Cardiac muscle cell (in vitro differentiated cells and primary cell): ENCODE measurements at regions not wholly inside any gene's neighbourhood (a gene's known extent, or its start where the extent isn't known, plus 50 kb on each side); places are given as distances from the start of the nearest gene placed in this dataset.

Source experiments
- DNase-seq, 2 donors: peaks; one replicate each; pipeline versions ENCODE4 v3.0.0 to v3.0.0-alpha.2; 2010 to 2017; ENCODE audit warnings: low read depth in 1 of 2, low spot score in 1 of 2
- H3K27ac ChIP-seq: fragments of 200-600 bp; sonication (generic); 2 replicates; pipeline ENCODE4 v1.5.1; 2016
- H3K27me3 ChIP-seq: fragments of 200-600 bp; sonication (generic); 2 replicates; pipeline ENCODE4 v1.6.0; 2016; ENCODE audit warnings: control low read depth
- H3K36me3 ChIP-seq: fragments of 200-600 bp; sonication (generic); 2 replicates; pipeline ENCODE4 v1.5.1; 2016; ENCODE audit warnings: control low read depth
- H3K4me1 ChIP-seq: fragments of 200-600 bp; sonication (generic); 2 replicates; pipeline ENCODE4 v1.8.1; 2017; ENCODE audit warnings: low read depth, mild to moderate bottlenecking, mixed run types
- H3K4me3 ChIP-seq: fragments of 200-600 bp; sonication (generic); 2 replicates; pipeline ENCODE4 v1.5.1; 2016; ENCODE audit warnings: mild to moderate bottlenecking
- H3K9me3 ChIP-seq: fragments of 200-600 bp; sonication (generic); 2 replicates; pipeline ENCODE4 v1.5.1; 2017; ENCODE audit warnings: low read depth, mild to moderate bottlenecking, control low read depth
- CTCF ChIP-seq: IDR thresholded peaks from 2 replicates; pipeline ENCODE4 v1.5.1; 2012; ENCODE audit warnings: low read depth, mild to moderate bottlenecking, low read length

GRCh38 chr13:56713656-56714055 is 427.1 kb upstream of the PRR20A start:
- Histone ChIP-seq H3K4me1 (no peaks in the 10 kb centered on the region), H3K27ac (no peak overlapping the region), H3K27me3 (no peaks in the 10 kb centered on the region), H3K9me3 (no peaks in the 10 kb centered on the region), H3K4me3 (no peak overlapping the region), H3K36me3 (no peaks in the 10 kb centered on the region)
- DNase-seq: no peak
- TF ChIP-seq CTCF: no peak

- Histone ChIP-seq H3K36me3 (no peaks in the 10 kb centered on the region), H3K27me3 (no peaks in the 10 kb centered on the region), H3K4me3 (no peak overlapping the region), H3K9me3 (no peaks in the 10 kb centered on the region), H3K4me1 (no peaks in the 10 kb centered on the region), H3K27ac (no peak overlapping the region)
- no peak for TF ChIP-seq CTCF
- DNase-seq: peak in 1 of 2 donors; percentile 3
Measured at GRCh38 chr13:56718791-56719190, 421.9 kb upstream of the PRR20A start.

GRCh38 chr13:56720841-56721240 is 419.9 kb upstream of the PRR20A start:
- Histone ChIP-seq H3K27ac (no peak overlapping the region), H3K4me3 (no peak overlapping the region), H3K4me1 (no peaks in the 10 kb centered on the region), H3K27me3 (no peaks in the 10 kb centered on the region), H3K36me3 (no peaks in the 10 kb centered on the region), H3K9me3 (no peaks in the 10 kb centered on the region)
- peak in 1 of 2 donors; percentile 3 for DNase-seq
- TF ChIP-seq CTCF: no peak

- Histone ChIP-seq H3K27ac (peak overlapping the region; percentile 54), H3K4me1 (peaks cover 5% of the 10 kb centered on the region), H3K36me3 (no peaks in the 10 kb centered on the region), H3K4me3 (peak overlapping the region; percentile 84), H3K9me3 (no peaks in the 10 kb centered on the region), H3K27me3 (no peaks in the 10 kb centered on the region)
- DNase-seq: peak in 1 of 2 donors; percentile 76
- TF ChIP-seq CTCF: no peak
Measured at GRCh38 chr13:56735537-56735942, 405.2 kb upstream of the PRR20A start.

GRCh38 chr13:56736966-56737365 is 403.8 kb upstream of the PRR20A start:
- H3K4me1 ChIP-seq: peaks cover 5% of the 10 kb centered on the region
- no peak overlapping the region for H3K27ac ChIP-seq
- DNase-seq: no peak
- H3K27me3 ChIP-seq: no peaks in the 10 kb centered on the region
- no peaks in the 10 kb centered on the region for H3K36me3 ChIP-seq
- no peak for TF ChIP-seq CTCF
- H3K4me3 ChIP-seq: no peak overlapping the region
- H3K9me3 ChIP-seq: no peaks in the 10 kb centered on the region

- Histone ChIP-seq H3K27me3 (no peaks in the 10 kb centered on the region), H3K36me3 (no peaks in the 10 kb centered on the region), H3K9me3 (no peaks in the 10 kb centered on the region), H3K27ac (no peak overlapping the region), H3K4me1 (no peaks in the 10 kb centered on the region), H3K4me3 (no peak overlapping the region)
- TF ChIP-seq CTCF: no peak
- peak in 1 of 2 donors; percentile 8 for DNase-seq
Measured at GRCh38 chr13:56752636-56753035, 388.1 kb upstream of the PRR20A start.
